ENCODE measurements at regions not wholly inside any gene's neighbourhood (a gene's known extent, or its start where the extent isn't known, plus 50 kb on each side); places are given as distances from the start of the nearest gene placed in this dataset.

- H3F3A ChIP-seq (ENCODE audit: insufficient read depth, low read length, poor library complexity, severe bottlenecking): no peaks in the 10 kb centered on the region
- H3K9me2 ChIP-seq (ENCODE audit: insufficient read depth, low read length): no peaks in the 10 kb centered on the region
- no peak overlapping the region for H3K9ac ChIP-seq (ENCODE audit: low read length)
- no peak for TF ChIP-seq EZH2 (IDR thresholded peaks at IDR 0.05; ENCODE audit: borderline replicate concordance, insufficient read depth, low read length, poor library complexity, severe bottlenecking)
- TF ChIP-seq MXI1 (conservative IDR thresholded peaks at IDR 0.05; ENCODE audit: poor library complexity, severe bottlenecking): no peak
- no peak for TF ChIP-seq CTCF (IDR thresholded peaks at IDR 0.05; ENCODE audit: poor library complexity, severe bottlenecking)
- no peak for TF ChIP-seq REST (IDR thresholded peaks at IDR 0.05; ENCODE audit: borderline replicate concordance)
- TF ChIP-seq EP300 (conservative IDR thresholded peaks at IDR 0.05; ENCODE audit: poor library complexity, severe bottlenecking): no peak
- TF ChIP-seq TAF1 (IDR thresholded peaks at IDR 0.05; ENCODE audit: low read depth): no peak
- no peak for TF ChIP-seq SMC3 (conservative IDR thresholded peaks at IDR 0.05; ENCODE audit: poor library complexity)
- no peak for TF ChIP-seq RAD21 (conservative IDR thresholded peaks at IDR 0.05)
- TF ChIP-seq POLR2AphosphoS5 (IDR thresholded peaks at IDR 0.05): no peak
- no peak overlapping the region for H2AFZ ChIP-seq (ENCODE audit: low read depth, low read length)
- H3K27me3 ChIP-seq (ENCODE audit: insufficient read depth, low read depth, low read length): no peaks in the 10 kb centered on the region
- H3K4me3 ChIP-seq (ENCODE audit: low read length): no peak overlapping the region
- H3K4me2 ChIP-seq (ENCODE audit: low read length): no peak overlapping the region
- H3K79me2 ChIP-seq (replicated peaks; ENCODE audit: insufficient read depth, low read length): no peaks in the 10 kb centered on the region
- H4K20me1 ChIP-seq (ENCODE audit: insufficient read depth): no peaks in the 10 kb centered on the region
- no peak overlapping the region for H3K27ac ChIP-seq (ENCODE audit: low read length)
- H3K9me3 ChIP-seq (ENCODE audit: low read length): no peaks in the 10 kb centered on the region
- H3K36me3 ChIP-seq (ENCODE audit: insufficient read depth, low read length): no peaks in the 10 kb centered on the region
These were observed 143.7 kb upstream of the CCDC68 start for GRCh38 chr18:55102958-55103456.

- no peak for TF ChIP-seq TAF1 (IDR thresholded peaks at IDR 0.05; ENCODE audit: low read depth)
- TF ChIP-seq EP300 (conservative IDR thresholded peaks at IDR 0.05; ENCODE audit: poor library complexity, severe bottlenecking): no peak
- no peak for TF ChIP-seq RAD21 (conservative IDR thresholded peaks at IDR 0.05)
- TF ChIP-seq MXI1 (conservative IDR thresholded peaks at IDR 0.05; ENCODE audit: poor library complexity, severe bottlenecking): no peak
- no peak for TF ChIP-seq POLR2AphosphoS5 (IDR thresholded peaks at IDR 0.05)
- no peak for TF ChIP-seq CTCF (IDR thresholded peaks at IDR 0.05; ENCODE audit: poor library complexity, severe bottlenecking)
- TF ChIP-seq EZH2 (IDR thresholded peaks at IDR 0.05; ENCODE audit: borderline replicate concordance, insufficient read depth, low read length, poor library complexity, severe bottlenecking): no peak
- no peak for TF ChIP-seq SMC3 (conservative IDR thresholded peaks at IDR 0.05; ENCODE audit: poor library complexity)
- no peak for TF ChIP-seq REST (IDR thresholded peaks at IDR 0.05; ENCODE audit: borderline replicate concordance)
- Histone ChIP-seq H3K4me3 (ENCODE audit: low read length) (no peak overlapping the region), H3K27ac (ENCODE audit: low read length) (no peak overlapping the region), H3K4me2 (ENCODE audit: low read length) (no peak overlapping the region), H4K20me1 (ENCODE audit: insufficient read depth) (no peaks in the 10 kb centered on the region), H3K27me3 (ENCODE audit: insufficient read depth, low read depth, low read length) (no peaks in the 10 kb centered on the region), H3K9me2 (ENCODE audit: insufficient read depth, low read length) (no peaks in the 10 kb centered on the region), H3K9me3 (ENCODE audit: low read length) (no peaks in the 10 kb centered on the region), H3F3A (ENCODE audit: insufficient read depth, low read length, poor library complexity, severe bottlenecking) (no peaks in the 10 kb centered on the region), H2AFZ (ENCODE audit: low read depth, low read length) (no peak overlapping the region), H3K9ac (ENCODE audit: low read length) (no peak overlapping the region), H3K36me3 (ENCODE audit: insufficient read depth, low read length) (no peaks in the 10 kb centered on the region), H3K79me2 (replicated peaks; ENCODE audit: insufficient read depth, low read length) (no peaks in the 10 kb centered on the region)
These were observed 143.2 kb upstream of the CCDC68 start for GRCh38 chr18:55102501-55102900.
